ENCODE measurements at regions not wholly inside any gene's neighbourhood (a gene's known extent, or its start where the extent isn't known, plus 50 kb on each side); places are given as distances from the start of the nearest gene placed in this dataset.

DNA sequence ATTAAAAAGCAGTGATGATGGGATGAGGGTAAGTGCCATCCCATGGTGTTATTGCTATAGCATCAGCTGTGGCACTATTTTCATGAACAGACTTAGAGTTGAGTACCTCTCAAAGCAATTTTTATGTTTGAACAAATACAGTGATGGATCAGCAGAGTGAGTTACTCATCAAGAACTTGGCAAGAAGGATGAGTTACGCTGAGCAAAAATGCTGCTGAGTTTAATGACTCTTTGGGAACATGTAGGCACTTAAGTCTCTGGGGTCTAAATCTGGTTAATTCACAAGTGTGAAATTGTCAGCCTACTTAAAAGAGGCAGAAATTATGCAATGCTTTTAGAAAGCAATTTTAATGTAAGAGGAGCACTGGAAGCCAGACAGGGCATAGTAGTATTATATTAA, 78.5 kb upstream of the AHI1 start (continued):
- TF ChIP-seq, protein P1, sequence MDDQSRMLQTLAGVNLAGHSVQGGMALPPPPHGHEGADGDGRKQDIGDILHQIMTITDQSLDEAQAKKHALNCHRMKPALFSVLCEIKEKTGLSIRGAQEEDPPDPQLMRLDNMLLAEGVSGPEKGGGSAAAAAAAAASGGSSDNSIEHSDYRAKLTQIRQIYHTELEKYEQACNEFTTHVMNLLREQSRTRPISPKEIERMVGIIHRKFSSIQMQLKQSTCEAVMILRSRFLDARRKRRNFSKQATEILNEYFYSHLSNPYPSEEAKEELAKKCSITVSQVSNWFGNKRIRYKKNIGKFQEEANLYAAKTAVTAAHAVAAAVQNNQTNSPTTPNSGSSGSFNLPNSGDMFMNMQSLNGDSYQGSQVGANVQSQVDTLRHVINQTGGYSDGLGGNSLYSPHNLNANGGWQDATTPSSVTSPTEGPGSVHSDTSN (CRISPR knock-in tag; IDR thresholded peaks at IDR 0.05; ENCODE audit: borderline replicate concordance) = no peak
- TF ChIP-seq BRD4 (CRISPR knock-in tag; IDR thresholded peaks at IDR 0.05) (no peak), EED (CRISPR knock-in tag; IDR thresholded peaks at IDR 0.05) (no peak), ZNF749 (CRISPR knock-in tag; IDR thresholded peaks at IDR 0.05; ENCODE audit: borderline replicate concordance) (no peak), HOXA5 (CRISPR knock-in tag; IDR thresholded peaks at IDR 0.05) (no peak), CEBPG (CRISPR knock-in tag; IDR thresholded peaks at IDR 0.05) (no peak), ZZZ3 (CRISPR knock-in tag; IDR thresholded peaks at IDR 0.05; ENCODE audit: borderline replicate concordance) (no peak), RFX5 (IDR thresholded peaks at IDR 0.05; ENCODE audit: low read depth, low read length) (no peak)
- TF ChIP-seq, protein P2, sequence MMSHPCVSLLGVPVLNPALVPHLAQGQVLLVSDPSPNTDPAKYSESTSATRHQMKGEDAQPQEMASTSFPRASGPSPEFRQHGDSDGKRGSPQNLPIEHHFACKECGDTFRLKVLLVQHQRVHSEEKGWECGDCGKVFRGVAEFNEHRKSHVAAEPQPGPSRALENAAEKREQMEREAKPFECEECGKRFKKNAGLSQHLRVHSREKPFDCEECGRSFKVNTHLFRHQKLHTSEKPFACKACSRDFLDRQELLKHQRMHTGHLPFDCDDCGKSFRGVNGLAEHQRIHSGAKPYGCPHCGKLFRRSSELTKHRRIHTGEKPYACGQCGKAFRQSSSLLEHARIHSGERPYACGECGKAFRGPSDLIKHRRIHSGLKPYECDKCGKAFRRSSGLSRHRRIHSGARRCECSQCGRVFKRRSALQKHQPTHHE (CRISPR knock-in tag; IDR thresholded peaks at IDR 0.05; ENCODE audit: borderline replicate concordance) = no peak
- TF ChIP-seq, protein P3, sequence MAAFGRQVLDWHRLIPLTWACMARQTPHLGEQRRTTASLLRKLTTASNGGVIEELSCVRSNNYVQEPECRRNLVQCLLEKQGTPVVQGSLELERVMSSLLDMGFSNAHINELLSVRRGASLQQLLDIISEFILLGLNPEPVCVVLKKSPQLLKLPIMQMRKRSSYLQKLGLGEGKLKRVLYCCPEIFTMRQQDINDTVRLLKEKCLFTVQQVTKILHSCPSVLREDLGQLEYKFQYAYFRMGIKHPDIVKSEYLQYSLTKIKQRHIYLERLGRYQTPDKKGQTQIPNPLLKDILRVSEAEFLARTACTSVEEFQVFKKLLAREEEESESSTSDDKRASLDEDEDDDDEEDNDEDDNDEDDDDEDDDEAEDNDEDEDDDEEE (CRISPR knock-in tag; IDR thresholded peaks at IDR 0.05) = no peak

DNA sequence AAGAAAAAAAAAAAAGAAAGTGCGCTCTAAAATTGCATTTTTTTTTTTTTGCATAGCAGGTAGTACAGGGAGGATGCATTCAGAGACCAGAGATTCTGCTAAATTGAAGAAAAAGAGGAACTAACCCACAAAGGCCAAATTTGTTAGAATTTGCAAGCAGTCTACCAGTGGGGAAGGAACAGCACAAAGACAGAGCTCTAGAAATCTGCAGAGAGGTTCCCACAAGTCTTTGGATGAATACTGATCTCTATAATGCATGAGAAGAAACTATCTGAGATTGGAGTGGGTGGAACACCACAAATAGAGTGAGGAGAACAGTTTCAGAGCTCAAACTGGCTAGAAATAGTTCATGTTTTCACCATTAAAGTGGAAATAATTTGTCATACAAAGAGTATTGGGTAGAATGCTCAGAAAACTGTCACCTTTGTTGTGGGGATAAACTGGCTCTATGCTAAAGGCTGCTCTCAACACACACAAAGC, 79.6 kb upstream of the AHI1 start:
- Histone ChIP-seq H3K9me3 (ENCODE audit: low read length) (no peaks in the 10 kb centered on the region), H3K27me3 (ENCODE audit: control insufficient read depth in 1 of 2, insufficient read depth in 2 of 2, low read length in 2 of 2) (no peaks in the 10 kb centered on the region), H3K79me2 (ENCODE audit: insufficient read depth, low read length) (no peaks in the 10 kb centered on the region), H3K4me3 (replicated peaks in 1 of 3; ENCODE audit: insufficient read depth in 1 of 3, low read depth in 2 of 3, low read length in 3 of 3) (no peak overlapping the region), H3K4me2 (ENCODE audit: low read depth, low read length) (no peak overlapping the region), H3K4me1 (ENCODE audit: insufficient read depth, low read length) (no peaks in the 10 kb centered on the region), H3K36me3 (replicated peaks in 1 of 2; ENCODE audit: control insufficient read depth in 1 of 2, insufficient read depth in 2 of 2, low read length in 2 of 2) (no peaks in the 10 kb centered on the region), H3K27ac (ENCODE audit: extremely low read length, insufficient read depth, low read length) (no peak overlapping the region), H3K9ac (ENCODE audit: insufficient read depth, low read depth, low read length) (no peak overlapping the region), H4K20me1 (ENCODE audit: insufficient read depth, low read length) (no peaks in the 10 kb centered on the region), H2AFZ (ENCODE audit: low read length) (no peak overlapping the region)
- in situ Hi-C loops (cut with HindIII; ENCODE audit: extremely low pct_ligation_motif_present, low pct_unique_long_range_greater_than_20kb) = no loop called here
- ATAC-seq (no peak), FAIRE-seq (no peak), DNase-seq (ENCODE audit: low spot score) (no peak)
- BruUV-seq (replicated peaks) = no TSS peak
- WGBS (ENCODE audit: low lambda C conversion rate) = 5% methylated on average over 1 of the region's 1 CpG
- POLR2A ChIA-PET = no interaction called here
- CTCF ChIA-PET (ENCODE audit: low intra/inter-chr PET ratio, low total read pairs) = no interaction called here
- intact Hi-C loops (cut with micrococcal nuclease; ENCODE audit: unreplicated experiment) = no loop called here
- no peak for TF ChIP-seq SATB2 (CRISPR knock-in tag; IDR thresholded peaks at IDR 0.05)
- TF ChIP-seq, protein P4, sequence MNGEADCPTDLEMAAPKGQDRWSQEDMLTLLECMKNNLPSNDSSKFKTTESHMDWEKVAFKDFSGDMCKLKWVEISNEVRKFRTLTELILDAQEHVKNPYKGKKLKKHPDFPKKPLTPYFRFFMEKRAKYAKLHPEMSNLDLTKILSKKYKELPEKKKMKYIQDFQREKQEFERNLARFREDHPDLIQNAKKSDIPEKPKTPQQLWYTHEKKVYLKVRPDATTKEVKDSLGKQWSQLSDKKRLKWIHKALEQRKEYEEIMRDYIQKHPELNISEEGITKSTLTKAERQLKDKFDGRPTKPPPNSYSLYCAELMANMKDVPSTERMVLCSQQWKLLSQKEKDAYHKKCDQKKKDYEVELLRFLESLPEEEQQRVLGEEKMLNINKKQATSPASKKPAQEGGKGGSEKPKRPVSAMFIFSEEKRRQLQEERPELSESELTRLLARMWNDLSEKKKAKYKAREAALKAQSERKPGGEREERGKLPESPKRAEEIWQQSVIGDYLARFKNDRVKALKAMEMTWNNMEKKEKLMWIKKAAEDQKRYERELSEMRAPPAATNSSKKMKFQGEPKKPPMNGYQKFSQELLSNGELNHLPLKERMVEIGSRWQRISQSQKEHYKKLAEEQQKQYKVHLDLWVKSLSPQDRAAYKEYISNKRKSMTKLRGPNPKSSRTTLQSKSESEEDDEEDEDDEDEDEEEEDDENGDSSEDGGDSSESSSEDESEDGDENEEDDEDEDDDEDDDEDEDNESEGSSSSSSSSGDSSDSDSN (CRISPR knock-in tag; IDR thresholded peaks at IDR 0.05) = no peak
- no peak for TF ChIP-seq SALL2 (CRISPR knock-in tag; IDR thresholded peaks at IDR 0.05)
- TF ChIP-seq NFRKB (IDR thresholded peaks at IDR 0.05) = no peak
- no peak for TF ChIP-seq ZBTB1 (CRISPR knock-in tag; IDR thresholded peaks at IDR 0.05; ENCODE audit: borderline replicate concordance)
- no peak for TF ChIP-seq MBNL3 (CRISPR knock-in tag; conservative IDR thresholded peaks at IDR 0.05)
- TF ChIP-seq ZFP36L2 (CRISPR knock-in tag; IDR thresholded peaks at IDR 0.05) = no peak
- no peak for TF ChIP-seq ZNF781 (CRISPR knock-in tag; IDR thresholded peaks at IDR 0.05; ENCODE audit: borderline replicate concordance, not compliant biosample characterization)
- no peak for TF ChIP-seq SNAI1 (CRISPR knock-in tag; IDR thresholded peaks at IDR 0.05; ENCODE audit: borderline replicate concordance)
- TF ChIP-seq PTBP1 (IDR thresholded peaks at IDR 0.05; ENCODE audit: low read depth, low read length, poor library complexity, severe bottlenecking) = no peak
- no peak for TF ChIP-seq TBL1XR1 (IDR thresholded peaks at IDR 0.05; ENCODE audit: borderline replicate concordance, low read length, partially characterized antibody)

Data from HepG2 (cell line).